ENCODE measurements at regions not wholly inside any gene's neighbourhood (a gene's known extent, or its start where the extent isn't known, plus 50 kb on each side); places are given as distances from the start of the nearest gene placed in this dataset.

DNA sequence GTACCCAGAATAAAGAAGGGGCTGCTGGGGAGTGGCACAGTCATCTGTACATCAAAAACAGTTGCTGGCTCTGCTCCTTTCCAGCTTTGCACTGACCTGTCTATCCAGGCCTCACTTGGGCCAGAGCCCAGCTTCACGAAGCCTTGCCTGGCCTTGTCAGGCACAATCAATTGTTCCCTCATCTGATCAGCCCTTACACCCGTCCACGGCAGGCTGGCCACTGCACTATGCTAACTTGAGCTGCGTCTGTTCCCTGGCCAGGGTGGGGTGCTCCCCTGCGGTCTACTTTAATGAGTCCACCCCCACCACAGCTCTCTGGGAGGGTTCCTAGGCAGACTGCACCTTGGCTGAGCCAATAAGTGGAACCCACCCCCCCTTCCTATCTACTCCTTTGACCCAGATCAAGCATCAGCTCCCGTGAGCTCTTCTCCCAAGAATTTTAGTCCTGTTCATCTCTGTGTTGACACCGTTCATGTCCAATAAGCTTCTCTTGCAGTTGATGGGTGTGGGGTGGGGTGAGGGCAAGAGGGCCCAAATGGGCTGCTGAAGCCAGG is 74.3 kb upstream of the MLN start:
- H3K27me3 ChIP-seq (ENCODE audit: insufficient read depth, low read length): no peaks in the 10 kb centered on the region
- H3K18ac ChIP-seq (ENCODE audit: insufficient read length, low read depth, low read length): no peak overlapping the region
- no peaks in the 10 kb centered on the region for H3K23me2 ChIP-seq (ENCODE audit: insufficient read length, low read depth, low read length, poor library complexity, severe bottlenecking)
- H3K9ac ChIP-seq (ENCODE audit: extremely low read depth, insufficient read length, low read length): no peak overlapping the region
- Mint-ChIP-seq H3K27ac (no peak overlapping the region; a peak in 1 of 7 replicates), H3K36me3 (ENCODE audit: insufficient read depth in 1 of 3, low read depth in 3 of 3) (no peaks in the 10 kb centered on the region), H3K4me3 (no peak overlapping the region), H3K4me1 (peaks cover 33 to 41% of the 10 kb centered on the region in 2 experiments), H3K27me3 (ENCODE audit: low read depth) (peaks cover 24% of the 10 kb centered on the region), H3K9me3 (no peaks in the 10 kb centered on the region; a peak in 2 of 5 replicates)
- H4K5ac ChIP-seq (ENCODE audit: insufficient read length, low read depth, low read length): no peak overlapping the region
- no peak overlapping the region; the same call in 1 of the 2 replicates for H3K14ac ChIP-seq (ENCODE audit: insufficient read depth, low read length)
- no peaks in the 10 kb centered on the region for H3K9me3 ChIP-seq (ENCODE audit: control insufficient read depth, low read depth, low read length)
- no peak for DNase-seq
- no peak overlapping the region for H3T11ph ChIP-seq (ENCODE audit: low read length)
- no peaks in the 10 kb centered on the region for H3K79me2 ChIP-seq (ENCODE audit: insufficient read depth, low read length)
- no peak overlapping the region for H3K56ac ChIP-seq (ENCODE audit: insufficient read length, low read depth, low read length)
- no peaks in the 10 kb centered on the region for H3K79me1 ChIP-seq (ENCODE audit: insufficient read depth, low read depth, low read length, poor library complexity, severe bottlenecking)
- no peaks in the 10 kb centered on the region for H4K20me1 ChIP-seq (ENCODE audit: control insufficient read depth, insufficient read depth, insufficient read length)
- TF ChIP-seq CTCF (conservative IDR thresholded peaks at IDR 0.05): no peak
- H3K4ac ChIP-seq (ENCODE audit: low read depth, low read length): no peak overlapping the region
- H3K4me2 ChIP-seq (ENCODE audit: insufficient read depth, insufficient read length, low read length): no peak overlapping the region
- H3K27ac ChIP-seq (ENCODE audit: insufficient read length, low read depth, low read length): no peak overlapping the region
- H4K91ac ChIP-seq (ENCODE audit: insufficient read length, low read depth, low read length): no peak overlapping the region
- no peak overlapping the region for H2AFZ ChIP-seq (ENCODE audit: low read length)
- no peak overlapping the region for H2BK20ac ChIP-seq (ENCODE audit: low read depth, low read length, poor library complexity, severe bottlenecking)
- H4K8ac ChIP-seq (replicated peaks; ENCODE audit: insufficient read length, low read depth, low read length): no peak overlapping the region
- no peak overlapping the region for H2BK12ac ChIP-seq (ENCODE audit: insufficient read length, low read depth, low read length)
- no peak overlapping the region for H3K23ac ChIP-seq (ENCODE audit: insufficient read length, low read depth, low read length)
- WGBS (ENCODE audit: extremely low coverage, insufficient read length, low lambda C conversion rate): no CpG with 5 or more reads among the region's 7 CpGs
- no peak overlapping the region for H2BK15ac ChIP-seq (ENCODE audit: low read depth, low read length)
- no peak overlapping the region for H2AK5ac ChIP-seq (ENCODE audit: insufficient read length, low read length)
- no peak overlapping the region for H2BK120ac ChIP-seq (ENCODE audit: low read depth, low read length, poor library complexity, severe bottlenecking)
- no peak overlapping the region for H2BK5ac ChIP-seq (ENCODE audit: insufficient read length, low read length)
- no peaks in the 10 kb centered on the region; the same call in 1 of the 2 replicates for H3K4me1 ChIP-seq (ENCODE audit: insufficient read depth, low read length)

All from H9 (cell line).